GM12875 (cell line): ENCODE measurements at regions not wholly inside any gene's neighbourhood (a gene's known extent, or its start where the extent isn't known, plus 50 kb on each side); places are given as distances from the start of the nearest gene placed in this dataset.

Source experiments
- H3K4me3 ChIP-seq: one replicate; pipeline ENCODE4 v1.5.1; 2011; ENCODE audit warnings: low read depth, low read length, control low read depth
- TF ChIP-seq, protein P1 (sequence below): IDR thresholded peaks from 2 replicates; pipeline ENCODE4 v1.5.1; 2011; ENCODE audit warnings: low read depth, mild to moderate bottlenecking, control low read depth, inconsistent platforms, low read length, moderate library complexity, borderline replicate concordance; ENCODE audit not compliant: insufficient read depth

- TF ChIP-seq, protein P1, sequence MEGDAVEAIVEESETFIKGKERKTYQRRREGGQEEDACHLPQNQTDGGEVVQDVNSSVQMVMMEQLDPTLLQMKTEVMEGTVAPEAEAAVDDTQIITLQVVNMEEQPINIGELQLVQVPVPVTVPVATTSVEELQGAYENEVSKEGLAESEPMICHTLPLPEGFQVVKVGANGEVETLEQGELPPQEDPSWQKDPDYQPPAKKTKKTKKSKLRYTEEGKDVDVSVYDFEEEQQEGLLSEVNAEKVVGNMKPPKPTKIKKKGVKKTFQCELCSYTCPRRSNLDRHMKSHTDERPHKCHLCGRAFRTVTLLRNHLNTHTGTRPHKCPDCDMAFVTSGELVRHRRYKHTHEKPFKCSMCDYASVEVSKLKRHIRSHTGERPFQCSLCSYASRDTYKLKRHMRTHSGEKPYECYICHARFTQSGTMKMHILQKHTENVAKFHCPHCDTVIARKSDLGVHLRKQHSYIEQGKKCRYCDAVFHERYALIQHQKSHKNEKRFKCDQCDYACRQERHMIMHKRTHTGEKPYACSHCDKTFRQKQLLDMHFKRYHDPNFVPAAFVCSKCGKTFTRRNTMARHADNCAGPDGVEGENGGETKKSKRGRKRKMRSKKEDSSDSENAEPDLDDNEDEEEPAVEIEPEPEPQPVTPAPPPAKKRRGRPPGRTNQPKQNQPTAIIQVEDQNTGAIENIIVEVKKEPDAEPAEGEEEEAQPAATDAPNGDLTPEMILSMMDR, result no peak
- no peak overlapping the region for H3K4me3 ChIP-seq
Observed at GRCh38 chr14:25226214-25226613, 176.3 kb upstream of the STXBP6 start.

DNA sequence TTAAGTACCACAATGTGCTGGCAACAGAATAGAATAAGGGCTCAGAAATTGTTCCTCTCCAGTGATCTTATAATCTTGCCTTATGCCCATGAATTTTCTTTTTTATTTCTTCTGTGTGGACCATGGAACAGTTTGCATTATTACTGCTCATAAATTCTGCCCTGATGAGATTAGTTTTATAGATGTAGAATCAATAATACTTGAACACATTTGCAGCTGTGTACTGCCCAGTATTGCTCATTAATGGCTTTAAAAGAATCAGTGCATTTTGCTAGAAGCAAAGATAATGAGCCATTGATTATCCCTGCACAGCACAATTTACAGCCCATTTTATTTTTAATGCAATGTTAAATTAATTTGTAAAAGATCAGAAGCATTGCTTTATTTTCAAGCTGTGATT lies 172.3 kb upstream of the STXBP6 start:
- no peak overlapping the region for H3K4me3 ChIP-seq
- TF ChIP-seq, protein P1, result no peak

GRCh38 chr14:25220514-25220913 lies 170.6 kb upstream of the STXBP6 start:
- no peak overlapping the region for H3K4me3 ChIP-seq
- TF ChIP-seq, protein P1, result no peak

GRCh38 chr14:25215607-25216006 lies 165.7 kb upstream of the STXBP6 start:
- TF ChIP-seq, protein P1, result no peak
- no peak overlapping the region for H3K4me3 ChIP-seq

GRCh38 chr14:25197885-25198284 lies 147.9 kb upstream of the STXBP6 start:
- TF ChIP-seq, protein P1, result no peak
- no peak overlapping the region for H3K4me3 ChIP-seq

DNA sequence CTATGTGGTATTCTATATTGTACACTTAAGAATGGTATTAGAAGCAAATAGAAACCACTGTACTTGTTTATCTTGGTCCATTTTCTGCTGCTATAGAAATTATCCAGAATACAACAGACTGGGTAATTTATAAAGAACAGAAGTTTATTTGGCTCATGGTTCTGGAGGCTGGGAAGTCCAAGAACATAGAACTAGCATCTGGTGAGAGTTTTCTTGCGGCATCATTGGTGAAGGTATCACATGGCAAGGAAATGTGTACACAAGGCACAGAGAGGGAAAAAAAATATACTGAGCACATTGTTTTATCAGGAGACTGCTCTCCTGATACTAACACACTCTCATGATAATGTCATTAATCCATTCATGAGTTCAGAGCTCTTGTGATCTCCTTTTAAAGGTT lies 130.3 kb upstream of the STXBP6 start:
- TF ChIP-seq, protein P1, result no peak
- H3K4me3 ChIP-seq, result no peak overlapping the region

- TF ChIP-seq, protein P1, result no peak
- H3K4me3 ChIP-seq, result no peak overlapping the region
Observed at GRCh38 chr14:25178255-25178654, 128.3 kb upstream of the STXBP6 start.
